ENCODE measurements at regions not wholly inside any gene's neighbourhood (a gene's known extent, or its start where the extent isn't known, plus 50 kb on each side); places are given as distances from the start of the nearest gene placed in this dataset.

GRCh38 chr6:133001040-133001565 lies 186.7 kb downstream of the RPS12 start:
- TF ChIP-seq ZNF274 (IDR thresholded peaks at IDR 0.05; ENCODE audit: low read depth, low read length) = no peak
- no peak for TF ChIP-seq YY1 (IDR thresholded peaks at IDR 0.05; ENCODE audit: insufficient read depth, insufficient read length)
- no peak for TF ChIP-seq SUZ12 (IDR thresholded peaks at IDR 0.05; ENCODE audit: extremely low read depth, insufficient read depth, insufficient read length)

Measured in NT2/D1 (cell line).